Fibroblast of pulmonary artery (primary cell): ENCODE measurements at regions not wholly inside any gene's neighbourhood (a gene's known extent, or its start where the extent isn't known, plus 50 kb on each side); places are given as distances from the start of the nearest gene placed in this dataset.

ENCODE experiments used
- DNase-seq: peaks from one replicate; pipeline ENCODE4 v3.0.0-alpha.2; 2010; ENCODE audit warnings: low read depth
- H3K4me3 ChIP-seq: replicated peaks from 2 replicates; pipeline ENCODE4 v1.5.1; 2011; ENCODE audit warnings: low read depth, mild to moderate bottlenecking, control low read depth, low read length, moderate library complexity
- CTCF ChIP-seq: IDR thresholded peaks from 2 replicates; pipeline ENCODE4 v1.5.1; 2011; ENCODE audit warnings: mild to moderate bottlenecking, control low read depth, low read length, inconsistent platforms; ENCODE audit errors: missing control alignments

DNA sequence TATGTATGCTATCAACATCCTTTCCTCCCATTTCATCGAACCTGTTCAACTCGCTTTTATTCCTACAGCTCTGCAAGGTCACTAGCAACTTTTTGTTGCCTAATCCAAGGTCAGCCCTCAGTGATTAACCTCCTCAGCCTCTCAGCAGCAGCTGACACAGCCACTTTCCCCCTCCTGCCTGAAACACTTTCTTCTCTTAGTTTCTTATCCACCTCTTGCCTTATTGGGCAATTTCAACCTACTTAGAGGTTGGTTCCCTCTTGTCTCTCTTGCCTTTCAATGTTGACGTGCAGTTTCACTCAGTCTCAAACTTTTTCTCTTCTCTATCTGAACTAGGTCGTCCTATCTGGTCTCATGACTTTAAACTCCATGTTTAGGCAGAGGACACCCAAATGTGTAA lies 156.3 kb downstream of the C1orf94 start:
- no peak for TF ChIP-seq CTCF
- no peak for DNase-seq
- no peak overlapping the region for H3K4me3 ChIP-seq

DNA sequence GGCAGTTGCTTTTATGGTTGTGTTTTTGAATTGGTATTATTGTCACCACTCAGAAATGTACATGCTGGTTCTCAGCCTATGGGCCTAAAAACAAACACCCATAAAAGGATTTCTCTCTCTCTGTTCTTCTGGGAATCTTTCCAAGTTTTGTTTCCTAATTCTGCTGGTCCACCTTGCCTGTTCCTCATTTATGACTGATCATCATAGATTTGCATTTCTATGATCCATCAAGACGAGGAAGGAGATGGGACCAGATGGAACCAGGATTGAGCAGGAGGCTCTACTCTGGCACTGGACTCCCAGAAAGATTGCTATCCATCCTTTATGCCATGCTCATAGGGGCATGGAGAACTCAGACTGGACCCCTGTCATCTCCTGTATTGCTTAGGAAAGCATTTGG lies 162.2 kb downstream of the C1orf94 start:
- no peak overlapping the region for H3K4me3 ChIP-seq
- DNase-seq: no peak
- TF ChIP-seq CTCF: no peak

GRCh38 chr1:34341896-34342295 lies 165.2 kb downstream of the C1orf94 start:
- TF ChIP-seq CTCF: no peak
- no peak for DNase-seq
- H3K4me3 ChIP-seq: no peak overlapping the region

DNA sequence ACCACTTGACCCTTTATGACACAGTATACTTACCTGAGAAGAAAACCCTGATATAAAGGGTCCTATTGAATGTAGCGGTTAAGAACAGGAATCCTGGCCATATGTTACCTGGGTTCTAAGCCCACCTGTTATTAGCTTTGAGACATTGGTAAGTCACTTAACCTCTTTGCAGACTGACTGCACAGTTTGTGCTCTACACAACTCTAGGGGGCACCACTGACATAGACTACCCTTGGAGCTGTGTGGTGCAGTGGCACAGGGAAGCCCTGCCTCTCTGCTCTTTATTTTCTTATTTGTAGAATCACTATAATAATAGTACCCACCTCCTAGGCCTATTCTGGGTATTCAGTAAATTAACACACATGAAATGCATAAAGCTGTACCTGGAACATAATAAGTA lies 165.6 kb downstream of the C1orf94 start:
- no peak for DNase-seq
- TF ChIP-seq CTCF: no peak
- no peak overlapping the region for H3K4me3 ChIP-seq

- DNase-seq: no peak
- H3K4me3 ChIP-seq: no peak overlapping the region
- no peak for TF ChIP-seq CTCF
Measured at GRCh38 chr1:34346128-34346527, 169.4 kb downstream of the C1orf94 start.

DNA sequence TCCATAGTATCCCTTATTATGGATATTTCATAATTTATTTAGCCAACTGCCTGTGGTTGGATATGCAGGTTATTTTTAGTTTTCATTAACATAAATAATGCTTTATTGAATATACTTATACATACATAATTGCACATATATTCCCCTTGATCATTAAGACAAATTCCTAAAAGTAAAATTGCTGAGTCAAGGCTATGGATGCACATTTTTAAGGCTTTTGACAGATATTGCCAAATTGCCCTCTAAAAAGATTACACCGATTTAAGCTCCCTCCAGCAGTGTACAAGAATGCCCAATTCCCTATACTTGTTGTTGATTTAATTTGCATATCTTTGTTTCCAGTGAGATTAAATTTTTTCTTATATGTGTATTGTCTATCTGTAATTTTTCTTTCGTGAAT lies 176.7 kb downstream of the C1orf94 start:
- no peak for TF ChIP-seq CTCF
- no peak overlapping the region for H3K4me3 ChIP-seq
- DNase-seq: no peak

DNA sequence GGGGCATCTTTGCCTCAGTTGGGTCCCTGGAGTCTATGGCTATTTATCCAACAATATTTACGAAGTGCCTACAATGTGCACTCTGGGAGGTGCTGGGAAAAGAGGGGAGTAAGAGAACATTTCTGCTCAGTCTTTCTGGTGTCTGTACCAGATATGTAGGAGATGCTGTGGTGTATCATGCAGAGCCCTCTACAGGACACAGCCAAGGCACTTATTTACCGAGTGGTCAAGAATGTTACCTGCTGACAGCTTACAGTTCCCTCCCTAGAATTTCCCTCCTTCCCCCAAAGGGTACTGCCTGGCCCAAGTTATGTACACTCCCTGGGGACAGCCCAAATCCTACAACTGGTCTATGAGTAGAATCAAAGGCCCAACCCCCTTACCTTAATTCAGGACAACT lies 177.7 kb downstream of the C1orf94 start:
- TF ChIP-seq CTCF: no peak
- no peak overlapping the region for H3K4me3 ChIP-seq
- no peak for DNase-seq
